Esophagus muscularis mucosa (tissue), 4 donors: ENCODE measurements at regions not wholly inside any gene's neighbourhood (a gene's known extent, or its start where the extent isn't known, plus 50 kb on each side); places are given as distances from the start of the nearest gene placed in this dataset.

ENCODE experiments used
- EP300 ChIP-seq: sonication (generic); formaldehyde crosslinking; IDR thresholded peaks from one replicate; pipeline ENCODE4 v1.6.1; 2017; ENCODE audit warnings: antibody characterized with exemption
- POLR2AphosphoS5 ChIP-seq, 2 donors: sonication (generic); formaldehyde crosslinking; IDR thresholded peaks; one replicate each; pipeline ENCODE4 v1.6.1; 2017; ENCODE audit warnings: antibody characterized with exemption in 2 of 2
- TF ChIP-seq, protein P1 (sequence below), 3 experiments: fragments of 200-600 bp in 2 of 3; fragments of 450-650 bp in 1 of 3; sonication (generic) in 2 of 3; IDR thresholded peaks; one replicate each; pipeline ENCODE4 v1.5.1; 2017 to 2019; ENCODE audit warnings: antibody characterized with exemption in 3 of 3, mild to moderate bottlenecking in 2 of 3, moderate library complexity in 1 of 3

DNA sequence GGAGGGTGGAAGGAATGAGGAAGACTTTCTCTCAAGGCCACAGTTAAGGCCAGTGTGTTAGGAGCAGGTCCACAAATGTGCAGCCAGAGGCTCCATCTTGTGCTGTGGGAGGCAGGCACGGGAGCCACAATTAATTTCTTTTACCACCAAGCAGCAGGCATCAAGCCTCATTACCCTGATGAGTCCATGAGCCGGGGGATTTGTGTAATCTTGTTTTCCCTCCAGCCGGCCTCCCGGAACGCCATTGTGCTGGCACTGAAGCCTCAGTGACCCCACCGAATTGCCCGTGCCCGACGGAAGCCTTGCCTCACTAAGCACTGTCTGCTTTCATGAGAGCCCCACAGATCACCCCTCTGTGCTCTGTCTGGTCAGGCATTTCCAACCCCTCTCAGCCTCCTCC, 154.7 kb upstream of the STX18 start:
- no peak for TF ChIP-seq EP300
- TF ChIP-seq, protein P1, sequence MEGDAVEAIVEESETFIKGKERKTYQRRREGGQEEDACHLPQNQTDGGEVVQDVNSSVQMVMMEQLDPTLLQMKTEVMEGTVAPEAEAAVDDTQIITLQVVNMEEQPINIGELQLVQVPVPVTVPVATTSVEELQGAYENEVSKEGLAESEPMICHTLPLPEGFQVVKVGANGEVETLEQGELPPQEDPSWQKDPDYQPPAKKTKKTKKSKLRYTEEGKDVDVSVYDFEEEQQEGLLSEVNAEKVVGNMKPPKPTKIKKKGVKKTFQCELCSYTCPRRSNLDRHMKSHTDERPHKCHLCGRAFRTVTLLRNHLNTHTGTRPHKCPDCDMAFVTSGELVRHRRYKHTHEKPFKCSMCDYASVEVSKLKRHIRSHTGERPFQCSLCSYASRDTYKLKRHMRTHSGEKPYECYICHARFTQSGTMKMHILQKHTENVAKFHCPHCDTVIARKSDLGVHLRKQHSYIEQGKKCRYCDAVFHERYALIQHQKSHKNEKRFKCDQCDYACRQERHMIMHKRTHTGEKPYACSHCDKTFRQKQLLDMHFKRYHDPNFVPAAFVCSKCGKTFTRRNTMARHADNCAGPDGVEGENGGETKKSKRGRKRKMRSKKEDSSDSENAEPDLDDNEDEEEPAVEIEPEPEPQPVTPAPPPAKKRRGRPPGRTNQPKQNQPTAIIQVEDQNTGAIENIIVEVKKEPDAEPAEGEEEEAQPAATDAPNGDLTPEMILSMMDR (IDR thresholded peaks at IDR 0.05) = no peak
- no peak for TF ChIP-seq POLR2AphosphoS5 (IDR thresholded peaks at IDR 0.05)
